Kidney (tissue), 13 donors: ENCODE measurements at regions not wholly inside any gene's neighbourhood (a gene's known extent, or its start where the extent isn't known, plus 50 kb on each side); places are given as distances from the start of the nearest gene placed in this dataset.
A peak's percentile ranks its signal among the peaks of the same experiment; 100 is the strongest.

Experiments used
- DNase-seq, 5 donors: peaks; one replicate each; pipeline ENCODE4 v3.0.0-alpha.2; 2013 to 2020
- FAIRE-seq: peaks from 2 replicates; lab custom pipeline; 2012; peaks lifted over from hg19 to GRCh38; lab: Jason Lieb, UNC
- H3K27ac ChIP-seq, 2 donors: one replicate each; pipeline ENCODE4 v1.7.0; 2013; ENCODE audit warnings: low read depth in 2 of 2, low read length in 2 of 2, inconsistent platforms in 1 of 2
- H3K27me3 ChIP-seq: one replicate; pipeline ENCODE4 v1.7.1; 2013; ENCODE audit warnings: low read length, inconsistent platforms; ENCODE audit not compliant: control insufficient read depth, insufficient read depth
- H3K36me3 ChIP-seq, 3 donors: one replicate each; pipeline versions ENCODE4 v1.7.0 to v1.7.1; 2013; ENCODE audit warnings: low read length in 3 of 3, control low read depth in 1 of 3, inconsistent platforms in 1 of 3; ENCODE audit not compliant: insufficient read depth in 3 of 3, control insufficient read depth in 2 of 3
- H3K4me1 ChIP-seq, 3 donors: one replicate each; pipeline versions ENCODE4 v1.7.0 to v1.7.1; 2013; ENCODE audit warnings: low read length in 3 of 3, inconsistent platforms in 1 of 3, low read depth in 1 of 3; ENCODE audit not compliant: control insufficient read depth in 2 of 3, insufficient read depth in 2 of 3
- H3K4me3 ChIP-seq, 3 donors: one replicate each; pipeline versions ENCODE4 v1.7.0 to v1.8.1; 2013; ENCODE audit warnings: low read length in 3 of 3, control low read depth in 1 of 3, inconsistent platforms in 1 of 3
- H3K9ac ChIP-seq, 3 donors: one replicate each; pipeline versions ENCODE4 v1.7.0 to v1.7.1; 2013; ENCODE audit warnings: low read length in 3 of 3, control low read depth in 1 of 3, inconsistent platforms in 1 of 3
- H3K9me3 ChIP-seq, 3 donors: one replicate each; pipeline versions ENCODE4 v1.7.0 to v1.7.1; 2013; ENCODE audit warnings: low read length in 3 of 3, control low read depth in 1 of 3, inconsistent platforms in 1 of 3; ENCODE audit not compliant: control insufficient read depth in 2 of 3, insufficient read depth in 1 of 3
- intact Hi-C: fragments of 100-400 bp; cut with DNase I; formaldehyde crosslinking; loops from one replicate; pipeline ENCODE4 v1.11.1; 2022
- TF ChIP-seq, protein P1 (sequence below): IDR thresholded peaks from 3 replicates; pipeline ENCODE4 v1.5.1; 2012; ENCODE audit warnings: mild to moderate bottlenecking, moderate library complexity, borderline replicate concordance; ENCODE audit not compliant: insufficient read depth; ENCODE audit errors: extremely low read depth
- donor health status: control.
- donor health status: control.
- donor health status: control.
- donor health status: control.
- donor health status: control.
- donor health status: DM: yes; HTN: yes; CAD: no.
- donor health status: Normal renal cell carcinoma (clear cell type).

GRCh38 chr4:108255203-108255747 is 86.5 kb upstream of the LEF1 start:
- TF ChIP-seq, protein P1, sequence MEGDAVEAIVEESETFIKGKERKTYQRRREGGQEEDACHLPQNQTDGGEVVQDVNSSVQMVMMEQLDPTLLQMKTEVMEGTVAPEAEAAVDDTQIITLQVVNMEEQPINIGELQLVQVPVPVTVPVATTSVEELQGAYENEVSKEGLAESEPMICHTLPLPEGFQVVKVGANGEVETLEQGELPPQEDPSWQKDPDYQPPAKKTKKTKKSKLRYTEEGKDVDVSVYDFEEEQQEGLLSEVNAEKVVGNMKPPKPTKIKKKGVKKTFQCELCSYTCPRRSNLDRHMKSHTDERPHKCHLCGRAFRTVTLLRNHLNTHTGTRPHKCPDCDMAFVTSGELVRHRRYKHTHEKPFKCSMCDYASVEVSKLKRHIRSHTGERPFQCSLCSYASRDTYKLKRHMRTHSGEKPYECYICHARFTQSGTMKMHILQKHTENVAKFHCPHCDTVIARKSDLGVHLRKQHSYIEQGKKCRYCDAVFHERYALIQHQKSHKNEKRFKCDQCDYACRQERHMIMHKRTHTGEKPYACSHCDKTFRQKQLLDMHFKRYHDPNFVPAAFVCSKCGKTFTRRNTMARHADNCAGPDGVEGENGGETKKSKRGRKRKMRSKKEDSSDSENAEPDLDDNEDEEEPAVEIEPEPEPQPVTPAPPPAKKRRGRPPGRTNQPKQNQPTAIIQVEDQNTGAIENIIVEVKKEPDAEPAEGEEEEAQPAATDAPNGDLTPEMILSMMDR = no peak
- FAIRE-seq (no peak), DNase-seq (no peak)
- H3K36me3 ChIP-seq = no peaks in the 10 kb centered on the region
- H3K9me3 ChIP-seq = no peaks in the 10 kb centered on the region
- no peak overlapping the region for H3K9ac ChIP-seq
- H3K4me1 ChIP-seq = no peaks in the 10 kb centered on the region
- intact Hi-C loops = no loop called here
- H3K4me3 ChIP-seq = no peak overlapping the region
- H3K27me3 ChIP-seq = no peaks in the 10 kb centered on the region
- no peak overlapping the region for H3K27ac ChIP-seq

GRCh38 chr4:108249397-108249796 is 80.7 kb upstream of the LEF1 start:
- no peak for DNase-seq
- no peak overlapping the region for H3K4me3 ChIP-seq
- H3K9me3 ChIP-seq = peaks cover 0 to 3% (median 0%) of the 10 kb centered on the region in 3 donors
- FAIRE-seq = no peak
- no peaks in the 10 kb centered on the region for H3K4me1 ChIP-seq
- no peak overlapping the region for H3K9ac ChIP-seq
- H3K36me3 ChIP-seq = no peaks in the 10 kb centered on the region
- TF ChIP-seq, protein P1 = no peak
- intact Hi-C loops = no loop called here
- no peaks in the 10 kb centered on the region for H3K27me3 ChIP-seq
- no peak overlapping the region for H3K27ac ChIP-seq

DNA sequence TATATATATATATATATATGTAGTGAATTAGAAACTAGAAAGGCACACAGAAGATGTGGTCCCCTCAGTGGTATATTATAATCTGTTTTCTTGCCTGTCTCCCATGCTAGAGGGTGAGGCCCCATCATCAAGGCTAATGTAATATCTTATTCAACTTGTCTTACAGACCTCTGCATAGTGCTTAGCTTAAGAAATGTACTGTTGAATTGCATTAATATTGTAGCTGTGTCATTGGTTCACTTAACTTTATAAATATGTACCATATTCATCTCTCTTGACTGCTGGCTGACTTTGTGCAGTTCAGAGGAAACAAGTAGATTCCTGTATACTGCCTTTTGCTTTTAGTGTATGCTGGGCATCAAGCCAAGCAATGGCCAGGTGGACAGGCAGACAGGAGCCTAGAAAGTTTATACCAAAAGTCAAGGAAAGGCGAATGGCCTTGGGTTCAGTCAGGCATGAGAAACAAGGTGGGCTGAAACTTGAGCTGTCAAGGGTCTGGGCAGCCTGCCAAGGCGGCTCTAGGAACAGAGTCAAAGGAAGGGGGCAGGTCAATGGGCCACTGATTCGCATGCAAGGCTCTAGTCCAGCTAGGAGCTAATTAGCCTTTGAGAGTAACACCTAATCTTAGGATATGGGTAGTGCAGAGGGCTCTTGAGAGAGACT is 78.8 kb upstream of the LEF1 start:
- peaks cover 0 to 3% (median 0%) of the 10 kb centered on the region in 3 donors for H3K9me3 ChIP-seq
- intact Hi-C loops = no loop called here
- TF ChIP-seq, protein P1 = no peak
- H3K36me3 ChIP-seq = no peaks in the 10 kb centered on the region
- no peak overlapping the region for H3K4me3 ChIP-seq
- H3K4me1 ChIP-seq = no peaks in the 10 kb centered on the region
- H3K27ac ChIP-seq = no peak overlapping the region
- no peaks in the 10 kb centered on the region for H3K27me3 ChIP-seq
- FAIRE-seq (no peak), DNase-seq (peak; percentile 75 to 96 (median 88))
- H3K9ac ChIP-seq = no peak overlapping the region
